H9 (cell line): ENCODE measurements at regions not wholly inside any gene's neighbourhood (a gene's known extent, or its start where the extent isn't known, plus 50 kb on each side); places are given as distances from the start of the nearest gene placed in this dataset.

ENCODE experiments used
- DNase-seq: peaks from one replicate; pipeline ENCODE4 v3.0.0-alpha.2; 2017
- H2AFZ ChIP-seq: one replicate; pipeline ENCODE4 v1.6.1; 2013; ENCODE audit warnings: mild to moderate bottlenecking, low read length, control low read depth, moderate library complexity
- H2AK5ac ChIP-seq: 2 replicates; pipeline ENCODE4 v1.6.1; 2013; ENCODE audit warnings: low read length, control low read depth, mixed read lengths; ENCODE audit not compliant: insufficient read length
- H2BK120ac ChIP-seq: one replicate; pipeline ENCODE4 v1.6.1; 2013; ENCODE audit warnings: low read depth, mild to moderate bottlenecking, low read length, control low read depth, inconsistent platforms; ENCODE audit not compliant: poor library complexity, severe bottlenecking
- H2BK12ac ChIP-seq: 2 replicates; pipeline ENCODE4 v1.6.1; 2013; ENCODE audit warnings: low read length, control low read depth, mixed read lengths, low read depth; ENCODE audit not compliant: insufficient read length
- H2BK15ac ChIP-seq: 2 replicates; pipeline ENCODE4 v1.6.1; 2013; ENCODE audit warnings: low read depth, low read length, control low read depth
- H2BK20ac ChIP-seq: one replicate; pipeline ENCODE4 v1.6.1; 2013; ENCODE audit warnings: low read depth, mild to moderate bottlenecking, low read length, control low read depth, inconsistent platforms; ENCODE audit not compliant: poor library complexity, severe bottlenecking
- H2BK5ac ChIP-seq: 2 replicates; pipeline ENCODE4 v1.6.1; 2013; ENCODE audit warnings: low read length, control low read depth, mixed read lengths; ENCODE audit not compliant: insufficient read length
- H3K14ac ChIP-seq: 2 replicates; pipeline ENCODE4 v1.6.1; 2013; ENCODE audit warnings: low read length, control low read depth; ENCODE audit not compliant: insufficient read depth
- H3K18ac ChIP-seq: 2 replicates; pipeline ENCODE4 v1.6.1; 2013; ENCODE audit warnings: low read depth, mild to moderate bottlenecking, mixed read lengths, low read length, control low read depth; ENCODE audit not compliant: insufficient read length
- H3K23ac ChIP-seq: 2 replicates; pipeline ENCODE4 v1.6.1; 2013; ENCODE audit warnings: low read length, control low read depth, mixed read lengths, low read depth; ENCODE audit not compliant: insufficient read length
- H3K23me2 ChIP-seq: 2 replicates; pipeline ENCODE4 v1.6.1; 2013; ENCODE audit warnings: low read depth, mild to moderate bottlenecking, mixed read lengths, low read length, control low read depth; ENCODE audit not compliant: insufficient read length, poor library complexity, severe bottlenecking
- H3K27ac ChIP-seq: 2 replicates; pipeline ENCODE4 v1.5.1; 2013; ENCODE audit warnings: low read length, control low read depth, mixed read lengths, low read depth; ENCODE audit not compliant: insufficient read length
- H3K27me3 ChIP-seq: 2 replicates; pipeline ENCODE4 v1.6.1; 2013; ENCODE audit warnings: low read length, control low read depth, inconsistent platforms; ENCODE audit not compliant: insufficient read depth
- H3K4ac ChIP-seq: 2 replicates; pipeline ENCODE4 v1.6.1; 2013; ENCODE audit warnings: low read depth, mild to moderate bottlenecking, control low read depth, inconsistent platforms, low read length, moderate library complexity
- H3K4me1 ChIP-seq: 2 replicates; pipeline ENCODE4 v1.6.1; 2013; ENCODE audit warnings: low read length, control low read depth, inconsistent platforms; ENCODE audit not compliant: insufficient read depth
- H3K4me2 ChIP-seq: 2 replicates; pipeline ENCODE4 v1.6.1; 2013; ENCODE audit warnings: low read length, control low read depth, mixed read lengths; ENCODE audit not compliant: insufficient read length, insufficient read depth
- H3K56ac ChIP-seq: 2 replicates; pipeline ENCODE4 v1.6.1; 2013; ENCODE audit warnings: low read depth, mild to moderate bottlenecking, mixed read lengths, low read length, control low read depth; ENCODE audit not compliant: insufficient read length
- H3K79me1 ChIP-seq: 2 replicates; pipeline ENCODE4 v1.6.1; 2013; ENCODE audit warnings: low read depth, mild to moderate bottlenecking, moderate library complexity, low read length, control low read depth, inconsistent platforms; ENCODE audit not compliant: insufficient read depth, poor library complexity, severe bottlenecking
- H3K79me2 ChIP-seq: 2 replicates; pipeline ENCODE4 v1.6.1; 2013; ENCODE audit warnings: low read length, control low read depth, inconsistent platforms; ENCODE audit not compliant: insufficient read depth
- H3K9ac ChIP-seq: 2 replicates; pipeline ENCODE4 v1.6.1; 2013; ENCODE audit warnings: low read length, control low read depth, mixed read lengths; ENCODE audit not compliant: insufficient read length; ENCODE audit errors: extremely low read depth
- H3K9me3 ChIP-seq: one replicate; pipeline ENCODE4 v1.6.1; 2013; ENCODE audit warnings: low read depth, low read length, inconsistent platforms; ENCODE audit not compliant: control insufficient read depth
- H3T11ph ChIP-seq: one replicate; pipeline ENCODE4 v1.6.1; 2013; ENCODE audit warnings: mild to moderate bottlenecking, low read length, control low read depth, inconsistent platforms
- H4K20me1 ChIP-seq: one replicate; pipeline ENCODE4 v1.6.1; 2013; ENCODE audit not compliant: control insufficient read depth, insufficient read length, insufficient read depth
- H4K5ac ChIP-seq: 2 replicates; pipeline ENCODE4 v1.6.1; 2013; ENCODE audit warnings: low read depth, mild to moderate bottlenecking, mixed read lengths, low read length, control low read depth; ENCODE audit not compliant: insufficient read length
- H4K8ac ChIP-seq: replicated peaks from 2 replicates; pipeline ENCODE4 v1.6.1; 2013; ENCODE audit warnings: low read length, control low read depth, mixed read lengths, low read depth; ENCODE audit not compliant: insufficient read length
- H4K91ac ChIP-seq: 2 replicates; pipeline ENCODE4 v1.6.1; 2013; ENCODE audit warnings: low read depth, mild to moderate bottlenecking, moderate library complexity, mixed read lengths, low read length, control low read depth; ENCODE audit not compliant: insufficient read length
- H3K27ac Mint-ChIP-seq, 3 experiments: 2 replicates in 2 of 3; 3 replicates in 1 of 3; pipeline ENCODE4 v1.8.0; 2020 to 2021; ENCODE audit warnings: mixed read lengths in 3 of 3, mild to moderate bottlenecking in 1 of 3, moderate library complexity in 1 of 3
- H3K27me3 Mint-ChIP-seq: 2 replicates; pipeline ENCODE4 v1.8.0; 2021; ENCODE audit warnings: low read depth, mild to moderate bottlenecking, moderate library complexity, mixed read lengths
- H3K36me3 Mint-ChIP-seq, 3 experiments: 2 replicates in 2 of 3; 3 replicates in 1 of 3; pipeline ENCODE4 v1.8.0; 2020 to 2021; ENCODE audit warnings: low read depth in 3 of 3, mixed read lengths in 3 of 3; ENCODE audit not compliant: insufficient read depth in 1 of 3
- H3K4me1 Mint-ChIP-seq, 2 experiments: 2 replicates each; pipeline ENCODE4 v1.8.0; 2020; ENCODE audit warnings: mixed read lengths in 2 of 2
- H3K4me3 Mint-ChIP-seq, 2 experiments: 2 replicates in 1 of 2; 3 replicates in 1 of 2; pipeline ENCODE4 v1.8.0; 2020 to 2021; ENCODE audit warnings: mild to moderate bottlenecking in 2 of 2, mixed read lengths in 2 of 2, moderate library complexity in 1 of 2
- H3K9me3 Mint-ChIP-seq, 2 experiments: 2 replicates in 1 of 2; 3 replicates in 1 of 2; pipeline ENCODE4 v1.8.0; 2020; ENCODE audit warnings: mild to moderate bottlenecking in 2 of 2, mixed read lengths in 2 of 2, moderate library complexity in 1 of 2
- WGBS: extraction: QIAGEN DNeasy Blood & Tissue Kit; methylation state at CpG from one replicate; pipeline ENCODE4 v1.1.7; 2013; ENCODE audit warnings: missing lambda C conversion rate, low lambda C conversion rate, mixed read lengths; ENCODE audit not compliant: insufficient read length; ENCODE audit errors: extremely low coverage; 5-methylcytosine and 5-hydroxymethylcytosine counted together
- TF ChIP-seq, protein P1 (sequence below): fragments of 200-600 bp; sonication (generic); conservative IDR thresholded peaks from 3 replicates; pipeline ENCODE4 v1.8.0; 2021; ENCODE audit warnings: antibody characterized with exemption, mild to moderate bottlenecking

DNA sequence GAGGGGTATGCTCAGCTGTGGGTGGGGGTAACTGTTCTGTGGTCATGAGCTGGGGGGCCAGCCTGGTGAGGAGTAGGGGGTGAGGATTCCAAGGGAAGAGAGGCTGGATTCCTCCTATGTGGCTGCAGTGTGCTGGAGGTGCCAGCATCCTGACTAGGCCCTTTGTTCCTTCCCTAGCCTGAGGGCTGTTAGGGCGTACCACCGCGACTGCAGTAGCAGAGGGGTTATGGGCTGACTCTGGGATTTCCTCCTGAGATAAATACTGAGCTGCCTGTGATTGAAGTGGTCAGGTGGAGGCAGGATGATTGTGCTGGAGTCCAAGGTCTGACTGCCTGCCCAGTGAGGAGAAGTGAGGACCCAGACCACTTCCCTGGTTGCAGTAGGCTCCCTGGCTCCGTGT is 205.3 kb downstream of the ADGRG6 start:
- H3K9me3 ChIP-seq = no peaks in the 10 kb centered on the region
- no peak overlapping the region for H2BK20ac ChIP-seq
- H4K8ac ChIP-seq = no peak overlapping the region
- H3K4me3 Mint-ChIP-seq = no peak overlapping the region
- H3K27ac Mint-ChIP-seq = no peak overlapping the region
- no peaks in the 10 kb centered on the region for H3K23me2 ChIP-seq
- no peak overlapping the region for H3K14ac ChIP-seq
- H3K23ac ChIP-seq = no peak overlapping the region
- peaks cover 15 to 21% of the 10 kb centered on the region in 2 experiments for H3K9me3 Mint-ChIP-seq
- no peak overlapping the region for H3K27ac ChIP-seq
- H3K4me2 ChIP-seq = no peak overlapping the region
- H2BK12ac ChIP-seq = no peak overlapping the region
- H4K5ac ChIP-seq = no peak overlapping the region
- H3K79me2 ChIP-seq = no peaks in the 10 kb centered on the region
- no peak for DNase-seq
- no peak overlapping the region for H3K18ac ChIP-seq
- H3K9ac ChIP-seq = no peak overlapping the region
- H4K20me1 ChIP-seq = no peaks in the 10 kb centered on the region
- no peaks in the 10 kb centered on the region for H3K79me1 ChIP-seq
- H3K56ac ChIP-seq = no peak overlapping the region
- no peak overlapping the region for H2AFZ ChIP-seq
- H3K27me3 ChIP-seq = no peaks in the 10 kb centered on the region
- WGBS = no CpG with 5 or more reads among the region's 4 CpGs
- H3T11ph ChIP-seq = no peak overlapping the region
- TF ChIP-seq, protein P1, sequence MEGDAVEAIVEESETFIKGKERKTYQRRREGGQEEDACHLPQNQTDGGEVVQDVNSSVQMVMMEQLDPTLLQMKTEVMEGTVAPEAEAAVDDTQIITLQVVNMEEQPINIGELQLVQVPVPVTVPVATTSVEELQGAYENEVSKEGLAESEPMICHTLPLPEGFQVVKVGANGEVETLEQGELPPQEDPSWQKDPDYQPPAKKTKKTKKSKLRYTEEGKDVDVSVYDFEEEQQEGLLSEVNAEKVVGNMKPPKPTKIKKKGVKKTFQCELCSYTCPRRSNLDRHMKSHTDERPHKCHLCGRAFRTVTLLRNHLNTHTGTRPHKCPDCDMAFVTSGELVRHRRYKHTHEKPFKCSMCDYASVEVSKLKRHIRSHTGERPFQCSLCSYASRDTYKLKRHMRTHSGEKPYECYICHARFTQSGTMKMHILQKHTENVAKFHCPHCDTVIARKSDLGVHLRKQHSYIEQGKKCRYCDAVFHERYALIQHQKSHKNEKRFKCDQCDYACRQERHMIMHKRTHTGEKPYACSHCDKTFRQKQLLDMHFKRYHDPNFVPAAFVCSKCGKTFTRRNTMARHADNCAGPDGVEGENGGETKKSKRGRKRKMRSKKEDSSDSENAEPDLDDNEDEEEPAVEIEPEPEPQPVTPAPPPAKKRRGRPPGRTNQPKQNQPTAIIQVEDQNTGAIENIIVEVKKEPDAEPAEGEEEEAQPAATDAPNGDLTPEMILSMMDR = no peak
- H2AK5ac ChIP-seq = no peak overlapping the region
- H2BK120ac ChIP-seq = no peak overlapping the region
- no peak overlapping the region for H2BK15ac ChIP-seq
- H3K4ac ChIP-seq = no peak overlapping the region
- peaks cover 5 to 9% (median 9%) of the 10 kb centered on the region in 3 experiments; a peak in 4 of 7 replicates for H3K36me3 Mint-ChIP-seq
- no peak overlapping the region for H4K91ac ChIP-seq
- H3K27me3 Mint-ChIP-seq = no peaks in the 10 kb centered on the region
- H3K4me1 ChIP-seq = no peaks in the 10 kb centered on the region
- no peaks in the 10 kb centered on the region for H3K4me1 Mint-ChIP-seq
- no peak overlapping the region for H2BK5ac ChIP-seq
